ENCODE measurements at regions not wholly inside any gene's neighbourhood (a gene's known extent, or its start where the extent isn't known, plus 50 kb on each side); places are given as distances from the start of the nearest gene placed in this dataset.
A peak's percentile ranks its signal among the peaks of the same experiment; 100 is the strongest.
"Not testable (repeated sequence)": the region's sequence is repeated elsewhere in the genome, so short reads cannot be mapped to it uniquely, and the experiment has no call there.

DNA sequence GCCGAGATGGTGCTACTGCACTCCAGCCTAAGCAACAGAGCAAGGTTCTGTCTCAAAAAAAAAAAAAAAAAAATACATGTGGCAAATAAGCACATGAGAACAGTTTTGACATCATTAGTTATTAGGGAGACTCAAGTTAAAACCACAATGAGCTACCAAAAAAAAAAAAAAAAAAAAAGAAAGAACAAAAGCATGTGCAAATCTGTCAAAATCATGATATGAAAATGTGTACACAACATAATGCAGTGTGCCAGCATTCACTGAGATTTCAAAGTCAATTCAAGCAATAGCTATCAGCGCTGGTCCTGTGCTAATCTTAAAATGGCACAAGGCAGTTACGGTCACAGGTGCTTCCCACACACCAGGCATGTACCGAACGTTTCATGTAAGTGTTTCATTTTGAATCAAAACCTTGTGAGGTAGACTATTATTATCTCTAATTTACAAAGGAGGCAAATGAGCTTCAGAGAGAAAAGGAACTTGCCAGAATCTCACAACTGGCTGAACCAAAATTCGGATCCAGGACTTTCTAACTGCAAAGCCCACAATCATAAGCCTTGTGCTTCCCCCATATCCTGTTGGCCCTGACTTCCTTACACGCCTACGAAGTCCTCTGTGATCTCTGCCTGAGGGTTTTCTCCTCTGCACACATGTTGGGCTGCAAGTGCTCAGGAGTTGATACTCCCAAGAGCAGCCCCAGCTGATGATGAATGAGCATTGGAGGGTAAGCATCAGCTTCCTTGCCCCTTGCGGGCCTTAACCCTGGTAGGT lies 200.1 kb upstream of the PROK2 start:
- Histone ChIP-seq H3K79me2 (ENCODE audit: low read depth) (no peaks in the 10 kb centered on the region), H3K4me1 (replicated peaks; ENCODE audit: insufficient read depth) (no peaks in the 10 kb centered on the region), H3K4me3 (no peak overlapping the region), H3K9me2 (ENCODE audit: insufficient read depth) (no peaks in the 10 kb centered on the region), H3F3A (ENCODE audit: insufficient read depth, low read depth) (no peaks in the 10 kb centered on the region), H4K20me1 (ENCODE audit: insufficient read depth) (no peaks in the 10 kb centered on the region), H2AFZ (no peak overlapping the region), H3K27ac (no peak overlapping the region), H3K9me3 (ENCODE audit: insufficient read depth, low read depth) (no peaks in the 10 kb centered on the region), H3K27me3 (ENCODE audit: insufficient read depth, low read depth) (no peaks in the 10 kb centered on the region), H3K4me2 (no peak overlapping the region), H3K36me3 (ENCODE audit: low read depth) (no peaks in the 10 kb centered on the region)
- DNase-seq = no peak
- intact Hi-C loops (cut with micrococcal nuclease; ENCODE audit: unreplicated experiment) = no loop called here
- TF ChIP-seq, protein P1, sequence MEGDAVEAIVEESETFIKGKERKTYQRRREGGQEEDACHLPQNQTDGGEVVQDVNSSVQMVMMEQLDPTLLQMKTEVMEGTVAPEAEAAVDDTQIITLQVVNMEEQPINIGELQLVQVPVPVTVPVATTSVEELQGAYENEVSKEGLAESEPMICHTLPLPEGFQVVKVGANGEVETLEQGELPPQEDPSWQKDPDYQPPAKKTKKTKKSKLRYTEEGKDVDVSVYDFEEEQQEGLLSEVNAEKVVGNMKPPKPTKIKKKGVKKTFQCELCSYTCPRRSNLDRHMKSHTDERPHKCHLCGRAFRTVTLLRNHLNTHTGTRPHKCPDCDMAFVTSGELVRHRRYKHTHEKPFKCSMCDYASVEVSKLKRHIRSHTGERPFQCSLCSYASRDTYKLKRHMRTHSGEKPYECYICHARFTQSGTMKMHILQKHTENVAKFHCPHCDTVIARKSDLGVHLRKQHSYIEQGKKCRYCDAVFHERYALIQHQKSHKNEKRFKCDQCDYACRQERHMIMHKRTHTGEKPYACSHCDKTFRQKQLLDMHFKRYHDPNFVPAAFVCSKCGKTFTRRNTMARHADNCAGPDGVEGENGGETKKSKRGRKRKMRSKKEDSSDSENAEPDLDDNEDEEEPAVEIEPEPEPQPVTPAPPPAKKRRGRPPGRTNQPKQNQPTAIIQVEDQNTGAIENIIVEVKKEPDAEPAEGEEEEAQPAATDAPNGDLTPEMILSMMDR (conservative IDR thresholded peaks at IDR 0.05) = no peak
- no peak for TF ChIP-seq EZH2 (IDR thresholded peaks at IDR 0.05; ENCODE audit: low read depth)
- CTCF ChIA-PET = interaction anchor here (0.6 to 0.7 kb wide), 2 partner anchors 89 to 356 kb away, joined by 3 to 6 read pairs; no protein-coding TSS in a partner anchor
- BruUV-seq (replicated peaks) = no TSS peak
- POLR2A ChIA-PET (ENCODE audit: unreplicated experiment) = no interaction called here

- Histone ChIP-seq H3F3A (ENCODE audit: insufficient read depth, low read depth) (no peaks in the 10 kb centered on the region), H3K79me2 (ENCODE audit: low read depth) (no peaks in the 10 kb centered on the region), H3K27me3 (ENCODE audit: insufficient read depth, low read depth) (peaks cover 1% of the 10 kb centered on the region; the same call in 1 of the 2 replicates), H4K20me1 (ENCODE audit: insufficient read depth) (no peaks in the 10 kb centered on the region), H3K4me2 (no peak overlapping the region), H2AFZ (no peak overlapping the region), H3K9me3 (ENCODE audit: insufficient read depth, low read depth) (no peaks in the 10 kb centered on the region), H3K27ac (no peak overlapping the region), H3K36me3 (ENCODE audit: low read depth) (no peaks in the 10 kb centered on the region), H3K9me2 (ENCODE audit: insufficient read depth) (no peaks in the 10 kb centered on the region), H3K4me3 (no peak overlapping the region), H3K4me1 (replicated peaks; ENCODE audit: insufficient read depth) (no peaks in the 10 kb centered on the region)
- BruUV-seq (replicated peaks) = no TSS peak
- no peak for TF ChIP-seq EZH2 (IDR thresholded peaks at IDR 0.05; ENCODE audit: low read depth)
- TF ChIP-seq, protein P1 (conservative IDR thresholded peaks at IDR 0.05) = no peak
- ChIA-PET CTCF (no interaction called here), POLR2A (ENCODE audit: unreplicated experiment) (no interaction called here)
- intact Hi-C loops (cut with micrococcal nuclease; ENCODE audit: unreplicated experiment) = no loop called here
- no peak for DNase-seq
These were observed 198.7 kb upstream of the PROK2 start for GRCh38 chr3:71983694-71984093.

DNA sequence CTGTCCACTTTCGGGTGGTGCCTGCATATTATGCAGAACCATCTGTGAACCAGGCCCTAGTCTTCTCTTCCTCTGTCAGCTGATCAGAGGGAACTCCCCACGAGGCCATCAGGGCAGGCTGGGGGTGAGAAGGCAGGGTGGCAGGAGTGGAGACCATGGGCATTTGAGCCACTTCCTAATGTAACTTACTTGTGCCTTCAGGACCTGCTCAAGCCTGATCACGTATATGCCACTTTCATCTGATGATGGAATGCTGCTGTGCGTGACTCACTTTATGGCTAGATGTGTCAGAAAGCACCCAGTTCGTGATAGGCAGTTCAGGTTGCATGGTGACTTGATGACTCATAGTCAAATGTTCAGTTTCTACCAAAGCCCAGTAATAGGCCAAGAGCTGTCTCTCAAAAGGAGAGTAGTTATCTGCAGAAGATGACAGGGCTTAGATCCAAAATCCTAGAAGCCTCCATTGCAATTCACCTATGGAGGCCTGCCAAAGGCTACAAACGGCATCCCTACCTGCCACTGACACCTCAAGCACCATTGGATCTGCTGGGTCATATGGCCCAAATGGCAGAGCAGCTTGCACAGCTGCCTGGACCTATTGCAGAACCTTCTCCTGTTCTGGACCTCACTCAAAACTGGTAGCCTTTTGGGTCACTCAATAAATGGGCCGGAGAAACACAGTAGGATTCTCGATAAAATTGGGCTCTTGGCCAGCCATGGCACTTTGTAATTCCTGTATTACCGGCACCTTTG lies 197.7 kb upstream of the PROK2 start:
- CTCF ChIA-PET; H3F3A ChIP-seq (ENCODE audit: insufficient read depth, low read depth); H3K4me2 ChIP-seq; H3K4me3 ChIP-seq; H2AFZ ChIP-seq; H3K4me1 ChIP-seq (replicated peaks; ENCODE audit: insufficient read depth); H3K27me3 ChIP-seq (ENCODE audit: insufficient read depth, low read depth); BruUV-seq (replicated peaks); H3K9me3 ChIP-seq (ENCODE audit: insufficient read depth, low read depth); POLR2A ChIA-PET (ENCODE audit: unreplicated experiment); H3K27ac ChIP-seq; H3K36me3 ChIP-seq (ENCODE audit: low read depth); H4K20me1 ChIP-seq (ENCODE audit: insufficient read depth); intact Hi-C loops (cut with micrococcal nuclease; ENCODE audit: unreplicated experiment); H3K79me2 ChIP-seq (ENCODE audit: low read depth); H3K9me2 ChIP-seq (ENCODE audit: insufficient read depth): not testable (repeated sequence)
- DNase-seq = peak; percentile 5 to 56
